ENCODE measurements at regions not wholly inside any gene's neighbourhood (a gene's known extent, or its start where the extent isn't known, plus 50 kb on each side); places are given as distances from the start of the nearest gene placed in this dataset.

GRCh38 chr13:89628567-89628966 is 1718.9 kb upstream of the MIR17HG start:
- DNase-seq: no peak

- DNase-seq: no peak
These were observed 1697.3 kb upstream of the MIR17HG start for GRCh38 chr13:89650226-89650625.

GRCh38 chr13:89660752-89661151 is 1686.7 kb upstream of the MIR17HG start:
- DNase-seq: no peak

- no peak for DNase-seq
These were observed 1673.6 kb upstream of the MIR17HG start for GRCh38 chr13:89673789-89674311.

- DNase-seq: no peak
These were observed 1668.9 kb upstream of the MIR17HG start for GRCh38 chr13:89678466-89679121.

- no peak for DNase-seq
These were observed 1662.6 kb upstream of the MIR17HG start for GRCh38 chr13:89684896-89685295.

- DNase-seq: no peak
These were observed 1661.3 kb upstream of the MIR17HG start for GRCh38 chr13:89686171-89686570.

GRCh38 chr13:89687066-89687465 is 1660.4 kb upstream of the MIR17HG start:
- DNase-seq: no peak

GRCh38 chr13:89688918-89689317 is 1658.6 kb upstream of the MIR17HG start:
- DNase-seq: no peak

- no peak for DNase-seq
These were observed 1653.0 kb upstream of the MIR17HG start for GRCh38 chr13:89694451-89694850.

GRCh38 chr13:89695343-89696257 is 1651.9 kb upstream of the MIR17HG start:
- peak in 1 of 5 experiments; percentile 2 for DNase-seq

GRCh38 chr13:89701913-89702312 is 1645.6 kb upstream of the MIR17HG start:
- DNase-seq: no peak

GRCh38 chr13:89704040-89704439 is 1643.4 kb upstream of the MIR17HG start:
- DNase-seq: no peak

- no peak for DNase-seq
These were observed 1639.5 kb upstream of the MIR17HG start for GRCh38 chr13:89708013-89708412.

- no peak for DNase-seq
These were observed 1626.3 kb upstream of the MIR17HG start for GRCh38 chr13:89721216-89721615.

- DNase-seq: no peak
These were observed 1620.6 kb upstream of the MIR17HG start for GRCh38 chr13:89726690-89727435.

- no peak for DNase-seq
These were observed 1613.7 kb upstream of the MIR17HG start for GRCh38 chr13:89733829-89734228.

GRCh38 chr13:89737051-89737450 is 1610.4 kb upstream of the MIR17HG start:
- DNase-seq: no peak

GRCh38 chr13:89738072-89738471 is 1609.4 kb upstream of the MIR17HG start:
- DNase-seq: no peak

GRCh38 chr13:89740994-89741685 is 1606.3 kb upstream of the MIR17HG start:
- DNase-seq: no peak

GRCh38 chr13:89746554-89746953 is 1600.9 kb upstream of the MIR17HG start:
- DNase-seq: no peak

- DNase-seq: no peak
These were observed 1598.8 kb upstream of the MIR17HG start for GRCh38 chr13:89748716-89749115.
